GOT3 (cell line): ENCODE measurements at regions not wholly inside any gene's neighbourhood (a gene's known extent, or its start where the extent isn't known, plus 50 kb on each side); places are given as distances from the start of the nearest gene placed in this dataset.
"Not testable (repeated sequence)": the region's sequence is repeated elsewhere in the genome, so short reads cannot be mapped to it uniquely, and the experiment has no call there.

Experiments used
- DNase-seq: peaks from one replicate; lab custom pipeline; 2025; ENCODE audit warnings: mixed read lengths; lab: John Stamatoyannopoulos, UW

DNA sequence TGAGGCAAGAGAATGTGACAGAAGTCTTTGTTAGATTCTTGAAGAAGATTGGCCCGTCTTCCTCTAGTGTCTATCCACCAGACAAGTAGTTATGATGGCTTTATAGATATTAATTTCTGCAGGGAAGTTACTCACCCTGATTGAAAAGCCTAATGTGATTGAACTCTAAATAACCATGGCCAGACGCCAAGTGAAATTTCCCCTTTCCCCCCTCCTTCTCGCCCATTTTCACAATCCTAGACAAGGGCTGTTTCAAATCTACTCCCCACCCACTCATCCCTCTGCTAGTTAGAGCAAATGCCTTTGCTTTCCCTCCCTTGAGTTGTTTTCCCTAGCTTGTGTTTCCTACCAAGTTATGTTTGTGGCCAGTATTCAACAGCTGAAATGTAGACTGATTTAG, 182.5 kb downstream of the TMEM167A start:
- DNase-seq = no peak

DNA sequence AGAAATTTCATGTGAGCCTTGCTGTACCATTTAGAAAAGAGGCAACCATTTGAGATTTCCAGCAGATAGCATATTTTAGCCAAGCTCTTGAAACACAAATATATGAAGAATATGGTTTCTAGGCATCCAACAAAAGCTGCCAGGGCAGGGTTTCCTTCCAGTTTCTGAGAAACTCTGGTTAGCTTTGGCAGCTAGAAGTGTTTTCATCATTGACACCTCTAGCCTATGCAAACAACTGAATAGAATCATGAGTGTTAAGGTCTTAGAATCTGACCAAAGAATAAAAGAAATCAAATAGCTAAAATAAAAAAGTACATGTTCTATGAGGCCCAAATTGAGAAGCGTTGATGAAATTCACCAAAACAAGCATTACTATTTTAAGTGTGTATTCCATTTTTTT, 188.1 kb downstream of the TMEM167A start:
- no peak for DNase-seq

- DNase-seq = no peak
These were observed 190.3 kb downstream of the TMEM167A start for GRCh38 chr5:82886911-82887310.

GRCh38 chr5:82885627-82886389, 191.4 kb downstream of the TMEM167A start:
- DNase-seq = no peak

DNA sequence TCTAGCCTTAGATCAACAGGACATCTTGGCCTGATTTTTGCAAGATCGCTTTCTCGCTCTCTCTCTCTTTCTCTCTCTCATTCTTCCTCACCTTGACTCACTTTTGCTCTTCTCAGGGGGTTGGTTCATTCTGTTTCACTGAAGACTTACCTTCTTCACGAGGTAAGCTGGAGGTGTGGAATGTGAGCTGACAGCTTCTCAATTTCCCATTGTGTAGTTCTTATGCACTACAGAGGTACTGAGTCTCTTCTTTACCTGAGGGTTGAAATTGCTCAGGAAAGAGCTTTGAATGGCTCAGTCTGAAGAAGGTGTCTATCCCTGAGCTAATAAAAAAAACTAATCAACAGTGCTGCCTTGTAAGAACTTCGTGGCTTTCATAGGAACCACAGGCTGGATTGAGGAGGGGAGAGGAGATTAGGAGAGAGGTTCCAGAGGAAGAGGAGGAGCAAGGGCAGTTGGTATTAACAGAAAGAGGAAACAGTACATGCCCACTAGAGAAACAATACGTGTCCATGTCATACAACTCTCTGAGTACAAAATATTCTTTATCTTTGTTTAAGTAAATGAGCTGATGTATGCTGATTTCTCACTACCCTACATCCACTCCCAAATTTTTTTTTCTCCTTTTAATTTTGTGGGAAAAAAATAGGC, 192.2 kb downstream of the TMEM167A start:
- no peak for DNase-seq

DNA sequence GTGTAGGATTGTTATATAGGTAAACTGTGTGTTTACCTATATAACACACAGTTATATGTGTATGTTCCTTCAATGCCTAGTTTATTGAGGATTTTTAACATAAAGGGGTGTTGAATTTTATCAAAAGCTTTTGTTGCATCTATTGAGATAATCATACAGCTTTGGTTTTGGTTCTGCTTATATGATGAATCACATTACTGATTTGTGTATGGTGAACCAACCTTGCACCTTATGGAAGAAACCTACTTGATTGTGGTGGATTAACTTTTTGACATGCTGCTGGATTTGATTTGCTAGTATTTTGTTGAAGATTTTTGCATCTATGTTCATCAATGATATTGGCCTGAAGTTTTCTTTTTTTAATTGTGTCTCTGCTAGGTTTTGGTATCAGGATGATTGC, 194.9 kb downstream of the TMEM167A start:
- DNase-seq = no peak

DNA sequence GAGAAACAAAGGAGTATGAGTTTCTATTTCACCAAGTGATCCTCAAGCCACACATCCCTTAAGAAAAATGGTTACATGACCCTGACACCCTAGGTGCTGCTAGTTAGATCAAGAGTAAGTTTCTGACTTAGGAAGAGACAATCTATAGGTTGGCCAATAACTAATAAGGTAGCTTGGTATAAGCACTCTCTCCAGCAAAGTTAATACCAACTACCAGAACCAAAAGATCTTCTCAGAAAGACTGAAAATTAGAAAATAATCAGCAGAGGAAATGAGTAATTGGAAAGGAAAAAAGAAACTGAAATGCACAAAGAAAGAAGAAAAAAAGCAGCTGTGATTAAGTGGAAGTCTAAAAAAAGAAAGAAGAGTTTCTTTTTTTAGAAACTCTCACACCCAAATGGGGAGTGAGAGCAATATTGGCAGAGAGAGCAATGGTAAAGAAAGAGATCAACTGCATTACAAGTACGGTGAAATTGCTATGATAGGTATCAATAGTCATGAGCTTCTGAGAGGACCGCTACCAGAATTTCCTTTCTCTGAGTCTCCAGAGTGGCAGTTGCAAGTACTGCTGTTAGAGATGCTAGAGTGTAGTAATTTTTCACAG, 195.5 kb downstream of the TMEM167A start:
- DNase-seq = no peak

DNA sequence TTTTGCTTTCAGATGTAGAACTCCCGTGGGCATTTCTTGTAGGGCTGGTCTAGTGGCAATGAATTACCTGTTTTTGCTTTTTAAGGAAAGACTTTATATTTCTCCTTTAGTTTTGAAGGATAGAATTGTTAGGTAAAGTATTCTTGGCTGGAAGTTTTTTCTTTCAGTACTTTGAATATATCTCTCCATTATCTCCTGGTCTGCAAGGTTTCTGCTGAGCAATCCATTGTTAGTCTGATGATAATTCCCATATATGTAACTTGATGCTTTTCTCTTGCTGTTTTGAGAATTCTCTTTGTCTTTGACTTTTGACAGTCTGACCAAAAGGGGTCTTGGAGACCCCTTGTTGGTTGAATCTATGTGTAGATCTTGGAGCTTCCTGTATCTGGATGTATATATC, 198.1 kb downstream of the TMEM167A start:
- no peak for DNase-seq

GRCh38 chr5:82873452-82873851, 203.7 kb downstream of the TMEM167A start:
- DNase-seq = no peak

- not testable (repeated sequence) for DNase-seq
These were observed 204.6 kb downstream of the TMEM167A start for GRCh38 chr5:82872321-82873288.

GRCh38 chr5:82865625-82866024, 211.6 kb downstream of the TMEM167A start:
- DNase-seq = no peak

- no peak for DNase-seq
These were observed 213.9 kb downstream of the TMEM167A start for GRCh38 chr5:82863266-82863665.

DNA sequence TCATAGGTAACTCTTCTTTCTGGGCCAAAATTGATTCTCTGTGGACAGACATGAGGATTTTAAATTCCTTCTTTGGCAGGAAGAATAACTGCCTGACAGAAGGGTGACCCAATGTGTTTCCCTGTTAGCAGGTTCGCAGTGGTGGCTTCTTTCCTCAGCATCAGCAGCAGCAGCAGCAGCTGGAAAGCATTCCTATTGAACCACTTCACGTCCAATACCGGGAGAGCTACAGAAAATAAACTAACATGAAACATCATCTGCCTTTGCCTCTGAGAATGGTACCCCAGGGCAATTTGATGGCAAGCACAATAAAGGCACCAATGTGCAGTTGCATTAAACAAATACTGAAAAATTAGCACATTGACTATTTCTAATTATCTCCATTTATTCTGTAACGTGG, 214.5 kb downstream of the TMEM167A start:
- DNase-seq = no peak

DNA sequence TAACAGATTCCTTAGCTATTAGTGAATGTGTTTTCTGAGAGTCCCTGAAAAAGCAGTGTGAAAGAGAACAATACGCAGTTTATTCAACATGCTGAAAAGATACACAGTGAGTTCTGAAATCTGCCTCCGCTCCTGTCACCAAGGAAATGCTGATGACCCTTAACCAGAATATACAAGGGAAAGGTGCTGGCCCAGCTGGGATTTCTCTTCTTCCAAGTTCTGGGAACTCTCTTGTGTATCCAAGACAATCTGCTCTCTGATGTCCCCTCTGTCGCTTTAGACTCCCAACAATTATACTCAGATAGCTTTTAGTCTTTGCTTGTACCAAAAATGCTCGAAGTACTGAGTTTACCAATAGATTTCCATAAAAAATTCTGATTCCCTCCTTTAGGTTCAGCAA, 214.9 kb downstream of the TMEM167A start:
- no peak for DNase-seq

GRCh38 chr5:82861701-82862100, 215.5 kb downstream of the TMEM167A start:
- no peak for DNase-seq

DNA sequence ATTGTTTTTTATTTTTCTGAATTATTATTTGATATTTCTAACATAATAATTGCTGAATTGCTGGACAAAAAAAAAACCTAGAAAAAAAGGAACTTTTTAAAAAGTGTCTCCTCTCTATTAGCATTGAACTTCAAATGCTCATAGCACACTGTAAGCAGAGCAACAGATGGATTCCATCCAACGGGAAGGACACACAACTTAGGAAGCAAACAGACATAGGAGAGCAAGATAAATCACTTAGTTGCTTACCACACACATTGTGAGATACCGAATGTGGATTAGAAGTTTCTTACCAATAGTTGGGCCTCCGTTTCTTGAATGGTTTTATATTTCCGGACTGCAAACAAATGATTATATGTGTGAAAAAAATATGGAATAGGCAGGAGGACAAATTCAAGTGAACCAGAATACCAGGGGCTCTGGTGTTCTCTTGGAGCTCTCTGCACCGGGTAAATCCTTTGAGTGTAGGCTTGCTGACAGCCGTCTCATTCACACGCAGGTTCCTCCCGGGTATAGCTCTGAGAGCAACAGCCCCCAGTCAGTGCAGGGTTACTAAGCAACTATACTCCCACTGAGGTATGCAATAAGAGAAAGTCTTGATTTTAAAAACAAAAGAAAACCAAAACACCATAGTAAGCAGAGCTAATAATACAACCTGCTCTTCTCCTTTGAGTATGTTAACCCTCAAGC, 217.6 kb downstream of the TMEM167A start:
- DNase-seq = no peak

DNA sequence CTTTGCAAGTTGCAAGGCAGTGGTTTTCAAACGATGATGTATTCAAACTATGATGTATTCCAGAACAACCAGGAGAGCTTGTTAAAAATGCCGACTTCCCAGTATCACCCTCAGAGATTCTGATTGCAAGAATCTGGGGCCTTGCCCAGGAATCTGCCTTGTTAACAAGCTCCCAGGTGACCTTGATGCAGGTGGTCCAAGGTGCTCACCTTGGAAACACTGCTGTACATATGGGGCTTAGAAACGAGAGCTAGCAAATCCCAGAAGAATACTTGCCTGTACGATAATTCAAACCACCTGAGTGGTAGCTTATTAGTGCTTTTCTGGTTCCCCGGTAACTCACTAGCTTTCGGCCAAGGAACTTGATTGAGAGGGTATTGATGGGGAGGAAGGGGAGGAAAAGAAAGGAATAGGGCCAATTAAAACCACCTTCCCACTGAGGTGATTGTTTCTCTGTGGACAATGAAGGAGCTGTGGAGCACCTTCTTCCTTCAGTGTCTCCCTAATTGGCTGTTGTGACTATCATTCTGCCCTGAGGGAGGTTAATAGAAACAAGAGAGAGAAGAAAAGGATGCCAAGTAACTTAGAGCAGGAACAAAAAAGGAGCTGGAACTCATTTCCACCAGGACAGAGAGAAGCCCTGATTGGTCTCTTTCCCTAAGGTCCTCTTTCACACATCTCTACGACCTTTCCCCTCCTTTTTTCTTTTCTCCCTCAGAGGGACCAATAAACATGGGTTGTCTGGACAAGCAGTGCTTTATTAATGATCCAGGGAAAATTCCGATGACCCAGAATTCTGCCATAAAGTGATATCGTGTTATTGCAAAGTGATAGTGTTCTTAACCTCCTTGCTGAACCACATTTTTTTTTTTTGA, 218.8 kb downstream of the TMEM167A start:
- no peak for DNase-seq

GRCh38 chr5:82855893-82856550, 221.2 kb downstream of the TMEM167A start:
- DNase-seq = no peak

DNA sequence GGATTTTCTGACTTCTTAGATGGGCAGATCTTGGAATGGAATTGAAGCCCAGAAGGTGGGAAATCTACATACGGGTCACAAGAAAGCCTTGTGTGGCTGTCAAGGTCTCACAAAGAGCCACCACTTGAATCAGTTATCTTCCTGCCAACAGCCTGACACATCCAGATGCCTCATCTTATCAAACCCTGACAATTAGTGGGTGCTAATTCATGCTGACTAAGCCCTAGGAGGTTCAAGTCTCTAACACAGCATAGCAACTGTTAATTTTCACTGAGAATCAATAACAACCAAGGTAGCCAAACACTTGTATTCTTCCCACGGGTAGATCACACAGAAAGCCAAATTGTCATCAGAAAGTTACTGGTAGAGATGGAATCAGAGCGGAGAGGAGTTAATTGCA, 222.2 kb downstream of the TMEM167A start:
- no peak for DNase-seq

DNA sequence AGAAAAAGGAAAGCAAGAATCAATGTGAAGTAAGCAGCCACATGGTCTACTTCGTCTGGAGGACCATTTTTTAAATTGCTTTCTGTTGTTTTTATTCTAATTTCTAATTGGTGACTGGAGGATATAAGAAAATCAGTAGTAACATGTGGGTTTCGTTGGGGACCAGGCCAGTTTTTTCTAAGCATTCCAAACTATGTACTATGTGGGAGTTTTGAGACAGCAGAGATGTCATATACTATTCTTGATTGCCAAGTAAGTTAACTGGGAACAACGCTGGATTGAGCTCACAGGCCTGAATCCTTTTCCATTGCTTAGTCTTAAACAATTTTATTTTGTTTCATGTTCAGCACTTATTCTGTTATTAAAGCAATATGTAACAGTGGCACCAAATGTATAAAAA, 225.7 kb downstream of the TMEM167A start:
- DNase-seq = no peak
